SK-N-SH (cell line): ENCODE measurements at regions not wholly inside any gene's neighbourhood (a gene's known extent, or its start where the extent isn't known, plus 50 kb on each side); places are given as distances from the start of the nearest gene placed in this dataset.

Experiments used
- CTCF ChIP-seq: fragments of 200-600 bp; sonication (generic); IDR thresholded peaks from 2 replicates; pipeline ENCODE4 v1.6.1; 2017; ENCODE audit warnings: antibody characterized with exemption, mild to moderate bottlenecking, moderate library complexity
- EP300 ChIP-seq, 2 experiments: IDR thresholded peaks; 2 replicates each; pipeline versions ENCODE4 v1.4.0 to v1.6.1; 2012; ENCODE audit warnings: borderline replicate concordance in 1 of 2, low read depth in 1 of 2, low read length in 1 of 2
- REST ChIP-seq: IDR thresholded peaks from 2 replicates; pipeline ENCODE4 v1.6.1; 2012; ENCODE audit warnings: mild to moderate bottlenecking, low read depth, low read length, moderate library complexity

- no peak for TF ChIP-seq EP300 (IDR thresholded peaks at IDR 0.05; ENCODE audit: borderline replicate concordance in 1 of 2, low read depth in 1 of 2, low read length in 1 of 2)
- TF ChIP-seq CTCF = no peak
- no peak for TF ChIP-seq REST
Measured at GRCh38 chr19:28827382-28827781, 385.6 kb downstream of the UQCRFS1 start.
